ENCODE measurements at regions not wholly inside any gene's neighbourhood (a gene's known extent, or its start where the extent isn't known, plus 50 kb on each side); places are given as distances from the start of the nearest gene placed in this dataset.

GRCh38 chr4:166279261-166279660 is 406.2 kb downstream of the TLL1 start:
- H3K27me3 ChIP-seq (ENCODE audit: control insufficient read depth, insufficient read depth, low read length): no peaks in the 10 kb centered on the region
- H2BK20ac ChIP-seq (ENCODE audit: low read depth, low read length): no peak overlapping the region
- no peak overlapping the region for H3K23ac ChIP-seq (ENCODE audit: low read depth, low read length)
- no peak overlapping the region for H3K14ac ChIP-seq (replicated peaks; ENCODE audit: low read depth, low read length)
- CTCF ChIA-PET: no interaction called here
- no peak overlapping the region for H2AK5ac ChIP-seq (ENCODE audit: low read depth, low read length)
- no TSS peak for BruUV-seq (replicated peaks)
- H2AK9ac ChIP-seq (replicated peaks; ENCODE audit: low read depth, low read length, poor library complexity): no peak overlapping the region
- H3K36me3 ChIP-seq (ENCODE audit: control insufficient read depth, insufficient read depth, low read length): no peaks in the 10 kb centered on the region
- in situ Hi-C loops (cut with MboI; ENCODE audit: low sequenced_read_pairs): no loop called here
- no peak overlapping the region for H3K4ac ChIP-seq (ENCODE audit: low read depth, low read length)
- peaks cover 3% of the 10 kb centered on the region for H3K9me3 ChIP-seq (ENCODE audit: control insufficient read depth, insufficient read depth, low read length)
- no peak overlapping the region for H3K9ac ChIP-seq (ENCODE audit: low read depth, low read length)
- ATAC-seq (ENCODE audit: low read depth): no peak
- H2BK5ac ChIP-seq (ENCODE audit: low read depth, low read length, poor library complexity, severe bottlenecking): no peak overlapping the region
- H3K27ac ChIP-seq (ENCODE audit: insufficient read depth, low read length): no peak overlapping the region
- intact Hi-C loops (cut with micrococcal nuclease): no loop called here
- no peak overlapping the region for H3K4me3 ChIP-seq (ENCODE audit: insufficient read depth, low read depth, low read length)
- POLR2A ChIA-PET (ENCODE audit: unreplicated experiment): no interaction called here
- no peaks in the 10 kb centered on the region for H3K79me1 ChIP-seq (ENCODE audit: low read depth in 1 of 2, low read length in 2 of 2)
- no peak overlapping the region for H3K4me2 ChIP-seq (ENCODE audit: low read depth, low read length)
- no peak overlapping the region for H4K5ac ChIP-seq (ENCODE audit: low read depth, low read length)
- no peak overlapping the region for H4K8ac ChIP-seq (ENCODE audit: low read depth in 2 of 2, low read length in 2 of 2)
- no peak for DNase-seq
- no peaks in the 10 kb centered on the region for H3K4me1 ChIP-seq (ENCODE audit: control insufficient read depth, insufficient read depth, low read length)
- H2BK15ac ChIP-seq (ENCODE audit: low read depth, low read length): no peak overlapping the region
- no peak overlapping the region for H2BK120ac ChIP-seq (ENCODE audit: low read depth, low read length)
- TF ChIP-seq MXI1 (IDR thresholded peaks at IDR 0.05; ENCODE audit: borderline replicate concordance, low read depth, low read length) (no peak), CHD1 (IDR thresholded peaks at IDR 0.05; ENCODE audit: low read depth, low read length) (no peak), RFX5 (IDR thresholded peaks at IDR 0.05; ENCODE audit: low read depth, low read length) (no peak), RCOR1 (IDR thresholded peaks at IDR 0.05; ENCODE audit: insufficient replicate concordance, low read length) (no peak), SMC3 (IDR thresholded peaks at IDR 0.05; ENCODE audit: low read depth, low read length) (no peak), CEBPB (IDR thresholded peaks at IDR 0.05; ENCODE audit: low read depth, low read length) (no peak), MAZ (IDR thresholded peaks at IDR 0.05; ENCODE audit: borderline replicate concordance, low read depth, low read length) (no peak), CTCF (conservative IDR thresholded peaks at IDR 0.05; ENCODE audit: low read depth, low read length) (no peak), POLR2A (IDR thresholded peaks at IDR 0.05; ENCODE audit: low read depth, low read length) (no peak), RAD21 (IDR thresholded peaks at IDR 0.05; ENCODE audit: low read length) (no peak), BHLHE40 (IDR thresholded peaks at IDR 0.05; ENCODE audit: low read depth, low read length) (no peak), FOS (IDR thresholded peaks at IDR 0.05; ENCODE audit: low read depth, low read length) (no peak), MAFK (IDR thresholded peaks at IDR 0.05; ENCODE audit: low read depth, low read length) (no peak), NFE2L2 (IDR thresholded peaks at IDR 0.05; ENCODE audit: low read depth, low read length) (no peak)
- TF ChIP-seq, protein P1, sequence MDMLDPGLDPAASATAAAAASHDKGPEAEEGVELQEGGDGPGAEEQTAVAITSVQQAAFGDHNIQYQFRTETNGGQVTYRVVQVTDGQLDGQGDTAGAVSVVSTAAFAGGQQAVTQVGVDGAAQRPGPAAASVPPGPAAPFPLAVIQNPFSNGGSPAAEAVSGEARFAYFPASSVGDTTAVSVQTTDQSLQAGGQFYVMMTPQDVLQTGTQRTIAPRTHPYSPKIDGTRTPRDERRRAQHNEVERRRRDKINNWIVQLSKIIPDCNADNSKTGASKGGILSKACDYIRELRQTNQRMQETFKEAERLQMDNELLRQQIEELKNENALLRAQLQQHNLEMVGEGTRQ (IDR thresholded peaks at IDR 0.05; ENCODE audit: low read depth, low read length): no peak
- no peak overlapping the region for H3K18ac ChIP-seq (ENCODE audit: low read depth, low read length)
- dilution Hi-C loops (cut with HindIII; ENCODE audit: low sequenced_read_pairs, unreplicated experiment): no loop called here
- no peaks in the 10 kb centered on the region for H4K20me1 ChIP-seq (ENCODE audit: insufficient read depth, low read length)
- H2AFZ ChIP-seq (replicated peaks; ENCODE audit: low read length, poor library complexity): no peak overlapping the region
- H4K91ac ChIP-seq (ENCODE audit: insufficient read depth, low read depth, low read length): no peak overlapping the region
- H3K56ac ChIP-seq (ENCODE audit: extremely low read depth, insufficient read depth, low read length): no peak overlapping the region
- H3K9me1 ChIP-seq (ENCODE audit: insufficient read depth, low read length): no peaks in the 10 kb centered on the region

All from IMR-90 (cell line).